GM12865 (cell line): ENCODE measurements at regions not wholly inside any gene's neighbourhood (a gene's known extent, or its start where the extent isn't known, plus 50 kb on each side); places are given as distances from the start of the nearest gene placed in this dataset.

Experiments
- DNase-seq: peaks from one replicate; pipeline ENCODE4 v3.0.0; 2010; ENCODE audit warnings: low read depth
- H3K4me3 ChIP-seq: 2 replicates; pipeline ENCODE4 v1.5.1; 2011; ENCODE audit warnings: mild to moderate bottlenecking, low read depth, low read length, control low read depth
- CTCF ChIP-seq: IDR thresholded peaks from 2 replicates; pipeline ENCODE4 v1.5.1; 2011; ENCODE audit warnings: low read length, control low read depth, low read depth, inconsistent platforms; ENCODE audit not compliant: insufficient read depth; ENCODE audit errors: missing control alignments

GRCh38 chr3:177484206-177484605 lies 286.9 kb upstream of the TBL1XR1 start:
- DNase-seq, result no peak
- no peak for TF ChIP-seq CTCF
- H3K4me3 ChIP-seq, result no peak overlapping the region

- no peak overlapping the region for H3K4me3 ChIP-seq
- no peak for TF ChIP-seq CTCF
- no peak for DNase-seq
These were observed 287.6 kb upstream of the TBL1XR1 start for GRCh38 chr3:177484926-177485325.

- H3K4me3 ChIP-seq, result no peak overlapping the region
- no peak for DNase-seq
- TF ChIP-seq CTCF, result no peak
These were observed 290.4 kb upstream of the TBL1XR1 start for GRCh38 chr3:177487635-177488186.

GRCh38 chr3:177488740-177489139 lies 291.5 kb upstream of the TBL1XR1 start:
- DNase-seq, result no peak

GRCh38 chr3:177490626-177491025 lies 293.3 kb upstream of the TBL1XR1 start:
- no peak for TF ChIP-seq CTCF
- DNase-seq, result no peak
- H3K4me3 ChIP-seq, result no peak overlapping the region

More at GRCh38 chr3:177488740-177489139, 291.5 kb upstream of the TBL1XR1 start:
- no peak overlapping the region for H3K4me3 ChIP-seq
- TF ChIP-seq CTCF, result no peak

- DNase-seq, result no peak
- TF ChIP-seq CTCF, result no peak
- no peak overlapping the region for H3K4me3 ChIP-seq
These were observed 294.2 kb upstream of the TBL1XR1 start for GRCh38 chr3:177491296-177492032.

- H3K4me3 ChIP-seq, result no peak overlapping the region
- no peak for TF ChIP-seq CTCF
- DNase-seq, result no peak
These were observed 295.8 kb upstream of the TBL1XR1 start for GRCh38 chr3:177493091-177493490.
